ENCODE measurements at regions not wholly inside any gene's neighbourhood (a gene's known extent, or its start where the extent isn't known, plus 50 kb on each side); places are given as distances from the start of the nearest gene placed in this dataset.

- no peak for TF ChIP-seq CTCF (IDR thresholded peaks at IDR 0.05; ENCODE audit: borderline replicate concordance)
- Histone ChIP-seq H3K27me3 (ENCODE audit: low read depth) (no peaks in the 10 kb centered on the region), H3K4me1 (no peaks in the 10 kb centered on the region), H3K4me3 (no peak overlapping the region), H3K9me3 (replicated peaks) (no peaks in the 10 kb centered on the region), H3K36me3 (peaks cover 37% of the 10 kb centered on the region), H3K27ac (replicated peaks) (no peak overlapping the region)
- intact Hi-C loops (cut with micrococcal nuclease) = no loop called here
- no peak for DNase-seq
Measured at GRCh38 chr11:17138562-17138961, 61.1 kb upstream of the RPS13 start.

- no peak for TF ChIP-seq CTCF (IDR thresholded peaks at IDR 0.05; ENCODE audit: borderline replicate concordance)
- intact Hi-C loops (cut with micrococcal nuclease) = no loop called here
Measured at GRCh38 chr11:17135916-17136683, 58.6 kb upstream of the RPS13 start.

GRCh38 chr11:17132654-17133053 lies 55.2 kb upstream of the RPS13 start:
- no peak for DNase-seq
- Histone ChIP-seq H3K9me3 (replicated peaks) (no peaks in the 10 kb centered on the region), H3K4me3 (no peak overlapping the region), H3K27ac (replicated peaks) (no peak overlapping the region), H3K27me3 (ENCODE audit: low read depth) (no peaks in the 10 kb centered on the region), H3K4me1 (no peaks in the 10 kb centered on the region), H3K36me3 (peaks cover 76% of the 10 kb centered on the region)
- no peak for TF ChIP-seq CTCF (IDR thresholded peaks at IDR 0.05; ENCODE audit: borderline replicate concordance)
- intact Hi-C loops (cut with micrococcal nuclease) = no loop called here

More at GRCh38 chr11:17135916-17136683, 58.6 kb upstream of the RPS13 start:
- no peaks in the 10 kb centered on the region for H3K4me1 ChIP-seq
- no peaks in the 10 kb centered on the region for H3K9me3 ChIP-seq (replicated peaks)
- peaks cover 52% of the 10 kb centered on the region for H3K36me3 ChIP-seq
- H3K4me3 ChIP-seq = no peak overlapping the region
- no peak for DNase-seq
- H3K27ac ChIP-seq (replicated peaks) = no peak overlapping the region
- no peaks in the 10 kb centered on the region for H3K27me3 ChIP-seq (ENCODE audit: low read depth)

GRCh38 chr11:17129003-17129402 lies 51.5 kb upstream of the RPS13 start:
- no peak for DNase-seq
- Histone ChIP-seq H3K4me3 (no peak overlapping the region), H3K4me1 (no peaks in the 10 kb centered on the region), H3K27me3 (ENCODE audit: low read depth) (no peaks in the 10 kb centered on the region), H3K36me3 (peaks cover 76% of the 10 kb centered on the region), H3K27ac (replicated peaks) (no peak overlapping the region), H3K9me3 (replicated peaks) (no peaks in the 10 kb centered on the region)
- intact Hi-C loops (cut with micrococcal nuclease) = no loop called here
- no peak for TF ChIP-seq CTCF (IDR thresholded peaks at IDR 0.05; ENCODE audit: borderline replicate concordance)

All from left ventricle myocardium inferior (tissue), 1 donor.